IPS DF 4.7 (cell line): ENCODE measurements at regions not wholly inside any gene's neighbourhood (a gene's known extent, or its start where the extent isn't known, plus 50 kb on each side); places are given as distances from the start of the nearest gene placed in this dataset.
"Not testable (repeated sequence)": the region's sequence is repeated elsewhere in the genome, so short reads cannot be mapped to it uniquely, and the experiment has no call there.

ENCODE experiments used
- DNase-seq: peaks from one replicate; pipeline ENCODE4 v3.0.0-alpha.2; 2013; ENCODE audit warnings: low spot score; ENCODE audit errors: extremely low read depth

DNA sequence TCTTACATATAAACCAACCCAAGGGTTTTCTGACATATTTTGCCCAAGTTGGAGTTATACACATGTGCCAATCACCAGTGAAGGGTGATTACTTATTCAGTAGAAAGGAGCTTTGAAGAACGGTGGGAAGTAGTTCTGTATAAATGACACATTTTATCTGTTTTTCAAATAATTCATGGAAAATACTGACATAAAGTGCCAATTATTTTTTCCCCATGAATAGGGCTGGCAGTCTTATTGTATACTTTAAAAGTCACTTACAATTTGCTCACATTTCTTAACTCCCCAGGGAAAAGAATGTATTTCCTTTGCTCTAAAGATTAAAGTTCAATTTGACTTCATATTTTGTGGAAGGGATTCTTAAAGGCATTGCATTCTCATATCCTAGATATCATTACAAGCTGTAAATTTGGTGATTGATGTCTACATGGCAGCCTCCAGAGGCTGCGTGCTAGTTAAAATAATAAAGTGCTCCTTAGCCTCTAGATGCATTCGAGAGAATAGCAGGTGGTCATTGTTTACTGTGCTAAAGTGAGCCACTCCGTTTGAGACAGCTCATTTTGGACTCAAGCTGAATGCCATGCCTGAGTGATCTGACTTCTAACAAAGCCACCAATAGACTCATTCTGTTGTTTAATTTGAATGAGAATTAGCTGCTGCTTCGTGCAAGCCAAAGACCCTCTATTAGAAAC is 148.8 kb upstream of the NRP1 start:
- no peak for DNase-seq

DNA sequence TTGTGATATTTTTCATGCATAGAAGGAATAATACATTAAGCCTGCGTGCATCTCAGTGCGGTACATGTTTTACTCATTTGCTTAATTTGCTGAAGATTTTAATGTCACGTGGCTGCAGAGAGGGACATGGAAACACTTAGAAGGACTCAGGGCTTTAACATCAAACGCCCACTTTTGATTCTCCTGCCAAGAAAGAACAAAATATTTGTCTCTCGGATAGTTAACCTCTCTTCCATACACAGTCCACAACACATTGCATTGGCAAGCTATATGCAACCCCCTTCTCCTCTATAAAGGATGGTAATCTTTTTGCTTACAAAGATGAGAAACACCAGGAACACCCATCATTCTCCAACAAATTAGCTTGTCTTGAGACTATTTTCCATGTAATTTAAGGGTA is 148.0 kb upstream of the NRP1 start:
- DNase-seq = no peak

DNA sequence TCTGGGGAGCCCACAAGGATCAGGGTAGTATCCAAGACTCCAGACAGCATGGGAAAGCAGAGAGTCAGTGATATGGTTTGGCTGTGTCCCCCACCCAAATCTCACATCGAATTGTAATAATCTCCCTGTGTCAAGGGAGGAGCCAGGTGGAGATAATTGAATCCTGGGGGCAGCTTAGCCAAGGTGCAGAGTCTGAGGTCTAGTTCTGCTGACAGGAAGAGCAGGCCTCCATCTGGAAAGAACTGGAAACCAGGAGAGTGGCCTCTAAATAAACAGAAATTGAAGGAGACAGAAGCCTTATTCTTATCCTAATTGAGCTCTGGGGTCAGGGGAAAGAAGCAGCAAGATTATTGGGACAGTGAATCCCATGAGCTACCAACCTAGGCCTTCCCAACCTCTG is 146.7 kb upstream of the NRP1 start:
- no peak for DNase-seq

DNA sequence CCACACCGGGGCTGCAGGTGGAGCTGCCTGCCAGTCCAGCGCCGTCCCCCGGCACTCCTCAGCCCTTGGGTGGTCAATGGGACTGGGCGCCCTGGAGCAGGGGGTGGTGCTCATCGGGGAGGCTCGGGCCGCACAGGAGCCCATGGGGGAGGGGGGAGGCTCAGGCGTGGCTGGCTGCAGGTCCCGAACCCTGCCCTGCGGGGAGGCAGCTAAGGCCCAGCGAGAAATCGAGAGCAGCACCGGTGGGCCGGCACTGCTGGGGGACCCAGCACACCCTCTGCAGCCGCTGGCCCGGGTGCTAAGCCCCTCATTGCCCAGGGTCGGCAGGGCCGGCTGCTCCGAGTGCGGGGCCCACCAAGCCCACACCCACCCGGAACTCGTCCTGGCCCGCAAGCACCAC is 145.9 kb upstream of the NRP1 start:
- DNase-seq = not testable (repeated sequence)

GRCh38 chr10:33478675-33479125 is 144.2 kb upstream of the NRP1 start:
- no peak for DNase-seq

- DNase-seq = no peak
Observed at GRCh38 chr10:33478089-33478674, 143.7 kb upstream of the NRP1 start.

- DNase-seq = no peak
Observed at GRCh38 chr10:33477291-33478088, 143.0 kb upstream of the NRP1 start.

DNA sequence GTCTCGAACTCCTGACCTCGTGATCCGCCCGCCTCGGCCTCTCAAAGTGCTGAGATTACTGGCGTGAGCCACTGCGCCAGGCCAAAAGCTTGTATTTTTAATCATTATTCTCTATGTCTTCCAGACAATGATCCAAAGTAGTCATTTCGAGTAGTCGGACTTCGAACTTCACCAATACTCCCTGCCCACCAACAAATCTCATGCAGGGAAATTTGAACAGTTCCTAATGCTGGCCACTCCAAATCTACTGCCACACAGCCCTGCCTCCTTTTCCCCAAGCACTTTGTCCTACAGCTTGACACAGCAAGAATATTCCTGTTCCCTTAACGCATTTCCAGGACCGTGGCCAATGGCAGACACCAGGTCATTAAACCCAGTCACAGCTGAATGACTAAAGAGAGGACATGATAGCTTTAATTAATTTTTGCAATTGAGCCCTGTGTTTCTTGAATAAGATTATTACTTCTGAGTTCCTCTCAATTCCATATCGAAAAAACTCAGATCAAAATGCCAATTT is 142.3 kb upstream of the NRP1 start:
- DNase-seq = no peak

GRCh38 chr10:33473688-33474087 is 139.2 kb upstream of the NRP1 start:
- DNase-seq = no peak

DNA sequence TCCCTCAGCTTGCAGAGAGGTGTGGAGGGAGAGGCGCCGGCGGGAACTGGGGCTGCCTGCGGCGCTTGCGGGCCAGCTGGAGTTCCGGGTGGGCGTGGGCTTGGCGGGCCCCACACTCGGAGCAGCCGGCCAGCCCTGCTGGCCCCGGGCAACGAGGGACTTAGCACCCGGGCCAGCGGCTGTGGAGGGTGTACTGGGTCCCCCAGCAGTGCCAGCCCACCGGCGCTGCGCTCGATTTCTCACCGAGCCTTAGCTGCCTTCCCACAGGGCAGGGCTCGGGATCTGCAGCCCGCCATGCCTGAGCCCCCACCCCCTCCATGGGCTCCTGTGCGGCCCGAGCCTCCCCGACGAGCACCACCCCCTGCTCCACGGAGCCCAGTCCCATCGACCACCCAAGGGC is 133.5 kb upstream of the NRP1 start:
- not testable (repeated sequence) for DNase-seq

DNA sequence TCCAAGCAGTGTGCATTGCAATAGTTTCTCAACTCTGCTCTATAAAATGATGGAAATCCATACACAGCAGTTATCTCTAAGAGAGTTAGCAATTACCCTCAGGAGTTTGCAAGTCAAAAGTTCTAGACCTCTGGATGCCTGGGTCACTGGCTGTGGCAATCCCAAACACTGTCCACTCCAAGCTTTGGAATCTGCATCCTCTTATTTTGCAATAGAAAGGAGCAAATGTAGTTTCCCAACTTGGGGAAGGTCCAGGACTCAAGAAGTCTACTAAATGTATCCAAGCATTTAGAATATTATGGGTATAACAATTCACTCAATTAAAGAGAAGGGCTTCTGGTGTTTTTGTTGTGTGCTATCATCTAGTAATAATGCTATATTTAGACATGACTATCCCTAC is 131.3 kb upstream of the NRP1 start:
- DNase-seq = no peak

GRCh38 chr10:33463011-33463410 is 128.5 kb upstream of the NRP1 start:
- DNase-seq = no peak

DNA sequence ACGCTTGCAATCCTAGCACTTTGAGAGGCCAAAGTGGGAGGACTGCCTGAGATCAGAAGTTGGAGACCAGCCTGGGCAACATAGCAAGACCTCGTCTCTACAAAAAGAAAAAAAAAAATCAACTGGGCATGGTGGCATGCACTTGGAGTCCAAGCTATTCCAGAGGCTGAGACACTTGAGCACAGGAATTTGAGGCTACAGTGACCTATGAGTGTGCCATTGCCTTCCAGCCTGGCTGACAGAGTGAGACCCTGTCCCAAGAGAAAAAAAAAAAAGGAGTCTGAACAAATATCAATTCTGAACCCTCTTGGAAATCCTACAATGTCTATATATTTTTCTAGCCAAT is 126.8 kb upstream of the NRP1 start:
- no peak for DNase-seq

GRCh38 chr10:33460505-33461294 is 126.2 kb upstream of the NRP1 start:
- DNase-seq = no peak

DNA sequence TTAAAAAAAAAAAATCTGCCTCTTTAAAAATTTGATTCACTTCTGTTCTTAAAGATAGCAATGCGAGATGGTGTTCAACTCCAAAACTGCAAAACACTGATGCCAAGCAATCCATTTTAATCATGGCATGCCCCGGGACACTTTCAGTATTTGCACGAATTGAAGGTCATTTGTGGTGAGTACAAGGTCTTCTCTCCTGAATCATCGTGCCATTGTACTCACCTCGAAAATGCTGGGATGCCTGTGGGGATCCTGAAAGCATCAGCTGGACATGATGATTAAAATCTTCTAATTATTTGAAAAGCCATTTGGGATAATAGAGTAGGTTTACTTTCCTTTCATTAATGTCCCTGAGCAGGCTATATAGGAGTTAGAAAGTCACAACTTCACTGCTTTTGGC is 125.1 kb upstream of the NRP1 start:
- no peak for DNase-seq

- no peak for DNase-seq
Observed at GRCh38 chr10:33455029-33455428, 120.6 kb upstream of the NRP1 start.

DNA sequence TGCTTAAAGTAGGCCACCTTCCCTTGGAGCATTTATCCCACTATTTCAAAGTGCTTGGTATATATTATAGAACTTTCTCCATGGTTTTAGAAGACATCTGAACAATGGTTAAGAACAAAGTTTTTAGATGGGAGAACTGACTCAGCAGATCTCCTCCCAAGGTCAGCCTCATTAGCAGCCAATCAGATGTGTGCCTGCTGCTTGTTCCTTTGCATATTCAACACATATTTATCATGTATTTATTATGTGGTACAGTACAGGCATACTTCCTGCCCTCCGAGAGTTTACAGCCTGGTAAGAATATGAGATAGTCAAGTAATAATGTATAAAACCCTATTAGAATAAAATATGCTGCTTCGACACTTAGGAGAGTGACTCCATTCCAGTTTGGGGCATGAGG is 120.1 kb upstream of the NRP1 start:
- no peak for DNase-seq

DNA sequence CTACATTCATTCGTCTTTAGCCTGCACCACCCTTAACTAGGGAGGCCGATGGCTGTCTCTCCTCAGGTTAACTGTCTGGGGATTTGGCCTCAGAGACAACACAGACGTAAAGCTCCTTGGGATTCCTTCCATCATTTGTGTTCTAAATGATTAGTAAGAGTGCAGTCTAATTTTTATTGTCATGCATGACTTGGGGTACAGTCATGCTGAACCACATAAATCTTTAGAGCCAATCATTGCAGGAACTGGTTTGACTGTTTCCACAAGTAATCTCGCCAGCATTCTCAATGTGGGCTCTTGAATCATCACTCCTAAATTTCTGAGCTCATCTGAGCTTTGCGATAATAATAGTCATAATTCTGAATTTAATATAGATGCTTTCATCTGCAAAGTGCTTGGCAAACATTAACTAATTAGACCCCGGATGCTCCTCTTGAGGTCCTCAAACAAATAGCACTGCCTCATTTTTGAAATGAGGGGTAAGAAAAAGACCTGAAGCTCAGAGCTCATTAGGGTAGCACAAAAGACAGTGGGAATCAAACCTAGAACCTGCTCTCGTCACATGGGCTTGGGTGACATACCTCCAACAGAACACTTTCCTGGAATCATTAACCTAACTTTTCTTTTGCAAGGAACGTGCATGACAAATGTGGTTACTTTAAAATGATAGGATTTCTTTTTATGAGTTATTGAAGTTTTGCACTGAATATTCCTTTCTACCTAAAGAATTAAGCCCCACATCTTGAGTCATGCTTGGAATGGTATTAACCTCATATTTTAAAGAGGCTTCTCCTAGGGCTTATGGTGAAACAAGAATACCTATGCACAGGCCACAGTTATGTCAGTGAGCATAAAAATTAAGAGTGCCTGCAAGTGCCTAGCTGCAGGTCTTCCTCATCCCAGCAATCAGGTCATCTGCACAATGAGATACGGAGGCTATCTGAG is 118.9 kb upstream of the NRP1 start:
- no peak for DNase-seq

DNA sequence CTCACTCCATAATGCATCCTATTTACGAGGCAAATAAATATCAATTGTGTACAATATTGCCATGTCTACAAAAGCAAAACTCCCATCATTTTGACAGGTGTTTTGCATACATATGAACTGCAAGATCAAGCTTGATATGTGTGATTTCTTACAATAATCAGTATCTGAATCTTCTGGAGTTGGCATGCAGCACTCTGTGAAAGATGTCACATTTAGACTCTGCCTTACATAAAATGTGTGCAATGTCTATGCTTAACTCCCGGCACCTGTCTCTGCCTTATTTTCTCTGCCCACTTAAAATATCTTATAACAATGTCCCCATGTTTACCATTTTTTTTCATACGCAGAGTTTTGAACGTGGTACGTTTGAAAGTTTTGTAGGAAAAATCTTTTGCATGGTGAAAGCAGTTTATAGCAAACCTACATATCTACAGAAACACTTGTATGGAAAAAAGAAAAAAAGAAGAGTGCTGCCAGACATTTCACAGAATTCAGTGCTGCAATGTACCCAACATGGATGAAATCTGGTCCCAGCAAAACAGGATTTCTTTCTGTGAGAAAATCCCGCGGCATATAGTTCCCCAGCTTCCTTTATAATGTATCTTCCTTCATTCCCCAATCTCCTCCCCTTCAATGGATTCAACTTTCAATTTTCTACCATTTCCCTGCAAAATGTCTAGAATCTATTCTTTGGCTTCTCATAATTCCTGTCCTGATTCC is 114.1 kb upstream of the NRP1 start:
- no peak for DNase-seq

- no peak for DNase-seq
Observed at GRCh38 chr10:33441561-33441960, 107.1 kb upstream of the NRP1 start.
